GM21529 (cell line): ENCODE measurements at regions not wholly inside any gene's neighbourhood (a gene's known extent, or its start where the extent isn't known, plus 50 kb on each side); places are given as distances from the start of the nearest gene placed in this dataset.
"Not testable (repeated sequence)": the region's sequence is repeated elsewhere in the genome, so short reads cannot be mapped to it uniquely, and the experiment has no call there.

Experiments used
- ATAC-seq: cut with Tn5 transposase; IDR thresholded peaks from one replicate; pipeline ENCODE4 v1.9.1; 2021; ENCODE audit not compliant: unreplicated experiment

DNA sequence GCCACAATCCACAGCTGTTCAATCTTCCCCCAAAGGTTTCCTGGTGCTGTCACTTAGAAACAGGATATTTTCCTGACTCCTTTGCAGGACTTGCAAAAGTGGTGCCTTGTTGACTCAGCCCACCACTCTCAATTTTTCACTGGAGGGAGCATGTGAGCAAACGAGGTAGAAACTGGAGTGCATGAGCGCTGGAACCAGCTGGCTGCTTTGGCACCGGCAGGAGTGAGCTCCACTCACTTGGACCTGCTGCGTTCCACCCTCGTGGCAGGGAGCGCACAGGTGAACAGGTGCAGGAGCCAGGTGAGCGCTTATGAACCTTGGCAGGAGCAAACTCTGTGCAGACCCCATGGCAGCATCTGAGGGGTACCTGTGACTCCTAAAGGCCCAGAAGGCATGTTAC, 364.1 kb upstream of the RORB start:
- ATAC-seq = no peak

DNA sequence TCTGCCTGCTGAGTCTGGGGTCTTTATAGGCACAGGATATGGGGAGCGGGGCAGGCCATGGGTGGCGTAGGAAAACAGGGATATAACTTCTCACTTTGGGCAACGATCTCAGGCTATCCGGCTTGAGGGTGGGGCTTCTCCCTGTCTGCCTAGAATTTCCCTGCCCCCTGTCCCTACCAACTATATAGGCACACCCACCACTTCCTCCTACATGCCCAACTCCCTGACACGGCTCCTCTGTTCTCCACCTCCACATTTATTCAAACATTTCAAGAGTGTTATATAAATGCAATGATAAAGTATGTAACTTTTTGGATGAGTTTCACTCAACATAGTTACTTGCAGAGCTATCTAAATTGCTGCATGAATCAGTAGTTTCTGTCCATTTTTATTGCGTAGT, 363.2 kb upstream of the RORB start:
- ATAC-seq = no peak

DNA sequence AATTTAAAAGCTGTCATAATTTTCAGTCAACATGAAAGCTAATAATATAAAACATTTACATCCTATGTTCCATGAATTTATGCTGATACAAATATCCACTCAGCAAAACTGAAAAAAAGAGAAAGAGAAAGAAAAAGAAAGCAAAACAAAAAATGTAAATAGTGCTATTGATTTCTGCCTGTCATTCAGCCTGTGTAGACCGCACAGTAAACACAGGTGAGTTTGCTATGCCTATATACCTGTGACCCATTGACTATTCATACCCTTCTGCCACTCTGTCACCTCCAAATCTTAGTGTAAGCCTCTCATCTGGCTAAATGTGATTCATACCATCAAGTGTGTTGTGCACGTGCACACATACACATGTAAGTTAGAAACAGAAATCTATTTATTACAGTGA, 359.0 kb upstream of the RORB start:
- no peak for ATAC-seq

DNA sequence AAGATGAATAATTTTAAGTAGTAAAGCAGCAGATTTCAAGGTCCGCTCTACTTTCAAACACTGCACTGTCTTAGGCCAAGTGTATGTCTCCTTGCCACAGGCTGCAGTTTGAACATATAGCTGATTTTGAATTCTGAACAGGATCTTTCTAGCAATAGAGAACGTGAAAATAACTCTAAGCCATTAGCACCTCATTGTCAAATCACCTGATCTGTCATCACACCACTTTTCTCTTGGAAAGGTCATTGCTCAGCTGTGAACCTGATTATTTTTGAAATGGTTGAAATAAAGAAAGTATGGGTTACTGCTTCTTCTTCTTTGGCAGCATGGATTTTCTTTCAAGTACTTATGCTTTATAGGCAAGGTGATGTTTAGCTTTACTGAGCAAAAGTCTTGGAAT, 357.0 kb upstream of the RORB start:
- no peak for ATAC-seq

DNA sequence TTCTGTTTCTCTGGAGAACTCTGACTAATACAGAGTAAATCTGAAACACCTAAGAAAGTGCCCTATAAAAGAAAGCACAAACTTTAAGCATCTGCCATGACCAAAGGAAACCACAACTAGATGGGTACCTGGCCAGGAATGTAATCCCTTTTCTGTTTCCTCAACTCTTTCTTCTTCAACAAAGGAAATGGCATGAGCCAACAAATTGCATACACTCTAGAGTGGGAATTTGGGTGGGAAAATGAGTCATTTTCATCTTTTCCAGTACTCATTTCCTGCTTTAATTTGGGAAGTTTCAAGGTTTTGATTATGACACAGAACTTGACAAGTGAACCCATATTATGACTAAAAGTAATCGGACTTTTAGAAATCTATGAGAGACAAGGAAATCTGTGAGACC, 349.2 kb upstream of the RORB start:
- ATAC-seq = no peak

GRCh38 chr9:74172874-74173273, 324.3 kb upstream of the RORB start:
- peak; percentile 99 for ATAC-seq

GRCh38 chr9:74173284-74173683, 323.9 kb upstream of the RORB start:
- ATAC-seq = peak; percentile 32

DNA sequence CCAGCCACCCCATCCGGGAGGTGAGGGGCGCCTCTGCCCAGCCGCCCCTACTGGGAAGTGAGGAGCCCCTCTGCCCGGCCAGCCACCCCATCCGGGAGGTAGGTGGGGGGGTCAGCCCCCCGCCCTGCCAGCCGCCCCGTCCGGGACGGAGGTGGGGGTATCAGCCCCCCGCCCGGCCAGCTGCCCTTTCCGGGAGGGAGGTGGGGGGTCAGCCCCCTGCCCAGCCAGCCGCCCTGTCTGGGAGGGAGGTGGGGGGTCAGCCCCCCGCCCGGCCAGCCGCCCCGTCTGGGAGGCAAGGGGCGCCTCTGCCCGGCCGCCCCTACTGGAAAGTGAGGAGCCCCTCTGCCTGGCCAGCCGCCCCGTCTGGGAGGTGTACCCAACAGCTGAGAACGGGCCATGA, 299.4 kb upstream of the RORB start:
- ATAC-seq = not testable (repeated sequence)

- ATAC-seq = no peak
Observed at GRCh38 chr9:74205056-74205455, 292.1 kb upstream of the RORB start.

- ATAC-seq = no peak
Observed at GRCh38 chr9:74218385-74219063, 278.6 kb upstream of the RORB start.

DNA sequence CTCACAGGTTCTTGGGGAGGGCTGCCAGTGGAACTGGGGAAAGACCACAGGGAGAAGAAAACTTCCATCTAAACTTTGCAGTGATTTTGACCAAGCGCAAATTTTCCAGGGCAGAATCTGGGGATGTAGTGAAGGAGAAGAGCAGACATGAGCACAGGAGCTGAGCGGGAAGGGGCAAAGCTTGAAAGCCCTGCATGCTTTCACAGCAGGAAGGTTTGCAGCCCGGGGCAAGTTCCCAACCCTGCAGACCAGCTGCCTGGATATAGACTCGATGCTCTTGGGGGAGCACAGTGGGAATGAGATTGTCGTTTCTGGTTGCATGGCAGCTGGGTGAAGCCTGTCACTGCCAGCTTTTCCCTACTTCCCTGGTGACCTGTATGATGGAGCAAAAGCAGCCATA, 276.8 kb upstream of the RORB start:
- no peak for ATAC-seq

GRCh38 chr9:74236857-74237256, 260.3 kb upstream of the RORB start:
- ATAC-seq = no peak

DNA sequence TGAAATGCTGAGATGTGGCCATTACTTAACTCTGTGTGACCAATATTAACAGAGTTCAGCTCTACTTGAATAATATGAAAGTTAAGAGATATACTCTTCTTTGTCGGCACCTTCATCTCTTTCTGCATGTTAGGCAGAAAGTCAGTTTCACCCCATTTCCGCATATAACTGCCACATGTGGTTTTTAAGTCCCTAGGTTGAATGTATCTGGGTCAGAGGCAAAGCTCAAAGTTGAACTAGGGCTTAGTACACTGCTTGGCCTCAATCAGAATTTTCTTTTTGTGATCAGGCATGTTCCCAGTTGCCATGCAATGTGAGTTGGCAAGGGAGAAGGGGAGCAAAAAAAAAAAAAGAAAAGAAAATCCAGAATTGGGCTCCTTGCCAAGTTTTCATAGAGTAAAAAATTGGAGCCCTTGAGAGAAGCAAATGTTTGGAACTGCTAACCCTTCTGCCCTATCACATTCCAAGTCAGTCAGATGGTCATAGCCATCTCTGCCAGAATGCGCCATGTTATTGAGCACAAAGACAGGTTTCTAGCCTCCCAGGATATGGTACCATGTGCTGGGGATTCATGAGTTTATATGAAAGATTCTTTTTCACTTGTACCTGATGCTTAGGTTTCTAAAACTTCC, 251.2 kb upstream of the RORB start:
- no peak for ATAC-seq

DNA sequence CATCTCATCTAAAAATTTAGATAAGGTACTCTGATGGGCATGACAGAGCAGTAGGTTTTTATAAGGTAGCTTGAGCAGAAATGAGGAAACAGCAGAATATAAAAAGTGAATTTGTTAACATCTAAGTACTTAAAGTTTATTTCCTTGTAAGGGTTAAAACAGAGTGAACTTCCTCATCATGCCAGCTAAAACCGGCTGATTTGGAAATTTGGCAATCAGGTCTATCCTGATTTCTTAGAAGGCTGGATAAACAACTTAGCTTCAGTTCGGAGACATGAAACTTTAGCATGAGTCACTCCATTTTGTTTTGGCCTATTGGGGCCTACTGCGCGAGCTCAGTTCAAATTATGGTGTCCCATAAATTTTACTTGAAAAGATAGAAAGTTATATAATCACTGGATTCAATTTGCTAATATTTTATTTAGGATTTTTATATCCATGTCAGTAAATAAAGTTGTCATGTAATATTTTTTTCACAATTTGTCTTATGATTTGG, 241.6 kb upstream of the RORB start:
- ATAC-seq = no peak

DNA sequence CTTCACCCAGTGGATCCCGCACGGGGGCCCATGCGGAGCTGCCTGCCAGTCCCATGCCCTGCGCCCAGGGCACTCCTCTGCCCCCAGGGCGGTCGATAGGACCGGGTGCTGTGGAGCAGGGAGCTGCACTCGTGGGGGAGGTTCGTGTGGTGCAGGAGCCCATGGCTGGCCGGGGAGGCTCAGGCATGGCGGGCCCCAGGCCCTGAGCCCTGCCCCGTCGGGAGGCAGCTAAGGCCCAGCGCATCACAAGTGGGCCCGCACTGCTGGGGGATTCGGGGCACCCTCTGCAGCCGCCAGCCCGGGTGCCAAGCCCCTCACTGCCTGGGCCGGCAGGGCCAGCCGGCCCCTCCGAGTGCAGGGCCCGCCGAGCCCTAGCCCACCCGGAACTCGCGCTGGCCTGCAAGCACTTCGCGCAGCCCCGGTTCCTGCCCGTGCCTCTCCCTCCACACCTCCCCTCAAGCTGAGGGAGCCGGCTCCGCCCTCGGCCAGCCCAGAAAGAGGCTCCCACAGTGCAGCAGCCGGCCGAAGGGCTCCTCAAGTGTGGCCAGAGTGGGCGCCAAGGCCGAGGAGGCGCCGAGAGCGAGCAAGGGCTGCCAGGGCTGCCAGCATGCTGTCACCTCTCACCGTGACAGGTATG, 221.1 kb upstream of the RORB start:
- no peak for ATAC-seq

GRCh38 chr9:74277532-74277931, 219.6 kb upstream of the RORB start:
- ATAC-seq = peak; percentile 98

- ATAC-seq = no peak
Observed at GRCh38 chr9:74281674-74282073, 215.5 kb upstream of the RORB start.

DNA sequence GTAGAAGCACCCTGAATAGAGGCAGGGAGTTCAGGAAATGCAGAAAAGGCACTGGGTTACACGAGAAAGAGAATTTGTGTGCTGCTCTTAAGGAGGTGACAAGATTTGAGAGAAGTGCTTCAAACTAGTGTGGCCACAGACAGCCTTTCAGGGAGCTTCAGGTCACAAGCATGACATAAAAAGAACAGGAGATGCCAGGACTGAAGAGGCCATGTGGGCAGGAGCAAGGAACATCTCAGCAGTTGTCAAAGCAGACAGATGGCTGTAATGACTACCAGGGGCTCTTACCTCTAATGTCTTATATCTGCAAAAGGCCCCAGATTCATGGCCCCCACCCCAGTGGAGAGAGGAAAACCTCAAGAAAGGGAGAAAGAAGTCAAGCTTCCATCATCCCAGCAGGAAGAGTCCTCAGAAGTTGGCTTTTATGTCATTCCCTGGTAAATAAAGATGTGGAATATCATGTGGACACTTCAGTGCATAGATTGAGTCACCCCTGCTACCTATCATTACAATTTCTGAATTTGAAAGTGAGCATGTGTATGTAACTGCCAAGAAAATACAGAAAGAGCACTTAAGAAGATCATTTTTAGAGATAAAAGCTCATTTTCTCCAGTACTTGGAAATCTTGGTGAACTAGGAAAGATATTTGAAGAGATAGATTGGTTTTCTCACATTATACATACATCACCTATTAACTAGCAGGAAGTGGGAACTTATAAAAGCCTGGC, 214.4 kb upstream of the RORB start:
- no peak for ATAC-seq

DNA sequence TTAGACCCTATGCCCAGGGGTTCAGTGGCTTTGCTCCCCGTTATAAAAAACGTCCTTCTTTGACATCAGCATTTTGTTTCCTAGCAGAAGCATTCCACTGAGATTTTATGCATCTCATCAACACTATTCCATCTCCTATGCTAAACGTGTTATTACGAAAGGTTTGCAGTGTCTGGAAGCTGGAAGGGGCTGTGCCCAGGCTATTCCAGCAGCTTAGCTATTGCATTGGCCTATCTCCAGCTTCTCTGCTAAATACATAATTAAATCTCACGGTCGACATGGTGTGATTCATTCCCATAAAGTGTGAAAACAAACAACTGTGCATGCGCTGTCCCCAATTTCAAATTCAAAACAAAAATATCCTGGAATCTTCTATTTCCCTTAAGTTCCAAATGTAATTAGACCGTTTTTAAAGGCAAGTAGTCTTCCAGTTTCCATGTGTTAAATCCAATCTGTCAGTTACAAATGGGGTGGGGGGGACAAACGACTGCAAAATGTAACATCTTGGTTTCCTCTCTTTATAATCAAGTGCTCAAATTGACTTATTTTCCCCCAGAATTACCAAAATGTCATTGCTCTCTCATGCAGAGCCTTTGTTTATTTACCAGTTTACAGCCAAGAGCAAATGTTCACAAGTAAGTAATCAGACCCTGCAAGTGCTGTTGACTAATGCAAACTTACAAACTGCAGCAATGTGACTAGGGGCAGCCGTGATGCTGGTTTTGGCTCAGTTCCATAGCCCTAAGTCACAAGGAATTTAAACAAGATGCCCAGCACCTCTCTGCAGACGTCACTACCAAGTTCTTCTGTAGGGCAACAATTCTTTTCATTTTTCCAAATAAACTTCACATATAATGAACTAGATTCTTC, 212.3 kb upstream of the RORB start:
- ATAC-seq = no peak

- ATAC-seq = no peak
Observed at GRCh38 chr9:74293479-74293878, 203.7 kb upstream of the RORB start.

DNA sequence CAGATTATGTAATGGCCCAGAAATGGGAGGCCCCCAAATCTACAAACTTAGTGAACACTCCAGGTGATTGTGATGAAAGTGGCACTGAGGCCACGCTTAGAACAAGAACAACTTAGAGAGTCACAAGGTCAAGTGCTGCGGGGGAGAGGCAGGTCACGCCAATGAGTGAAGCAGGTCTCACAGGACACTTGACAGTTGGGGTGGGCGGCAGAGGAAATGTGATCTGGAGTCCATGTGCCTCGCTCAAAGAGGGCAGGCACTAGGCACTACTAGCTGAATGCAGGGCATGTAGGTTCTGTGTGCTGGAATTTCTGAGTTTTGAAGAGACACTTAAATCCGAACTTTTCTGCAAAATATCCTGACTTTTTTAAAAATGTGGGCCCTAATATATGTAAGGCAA, 193.2 kb upstream of the RORB start:
- no peak for ATAC-seq
